Fibroblast of peridontal ligament (primary cell): ENCODE measurements at regions not wholly inside any gene's neighbourhood (a gene's known extent, or its start where the extent isn't known, plus 50 kb on each side); places are given as distances from the start of the nearest gene placed in this dataset.
A peak's percentile ranks its signal among the peaks of the same experiment; 100 is the strongest.
"Not testable (repeated sequence)": the region's sequence is repeated elsewhere in the genome, so short reads cannot be mapped to it uniquely, and the experiment has no call there.

Experiments
- DNase-seq: peaks from one replicate; pipeline ENCODE4 v3.0.0-alpha.2; 2010; ENCODE audit errors: extremely low read depth

DNA sequence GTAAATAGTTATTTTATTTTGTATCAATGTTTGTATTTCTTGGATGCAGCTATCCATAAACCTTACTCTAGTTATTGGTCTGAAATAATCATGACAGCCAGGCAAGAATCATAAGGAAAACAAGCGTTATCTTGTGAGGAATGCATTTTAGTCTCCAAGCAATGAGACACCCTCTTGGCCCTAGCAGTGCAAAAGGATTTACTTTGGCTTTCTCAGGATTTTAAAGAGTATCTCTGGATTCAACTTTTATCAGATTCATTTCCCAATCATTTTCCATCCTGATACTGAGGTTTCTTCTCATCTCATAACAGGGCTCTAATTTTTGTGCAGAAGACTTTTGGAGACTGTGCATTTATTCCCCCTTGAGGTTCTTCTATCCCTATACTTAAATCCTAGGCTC lies 480.8 kb downstream of the TMX3 start:
- no peak for DNase-seq

DNA sequence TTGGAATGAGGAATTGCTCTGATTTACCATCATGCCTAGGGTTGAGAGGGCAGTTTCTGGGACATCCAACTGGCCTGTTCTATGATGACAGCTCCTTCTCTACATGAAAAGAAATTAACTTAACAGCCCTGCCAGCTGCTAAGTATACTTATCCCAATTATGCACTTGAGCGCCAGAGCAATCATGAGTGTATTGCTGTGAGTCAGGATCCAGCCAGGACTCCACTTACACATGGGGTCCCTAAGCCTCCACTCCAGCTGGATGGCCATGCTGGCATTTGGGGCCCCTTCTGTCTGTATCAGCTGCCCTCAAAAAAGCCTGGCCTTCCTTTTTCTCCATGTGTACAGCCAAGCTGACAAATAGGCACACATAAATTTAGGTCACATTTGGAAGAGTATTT lies 481.9 kb downstream of the TMX3 start:
- no peak for DNase-seq

DNA sequence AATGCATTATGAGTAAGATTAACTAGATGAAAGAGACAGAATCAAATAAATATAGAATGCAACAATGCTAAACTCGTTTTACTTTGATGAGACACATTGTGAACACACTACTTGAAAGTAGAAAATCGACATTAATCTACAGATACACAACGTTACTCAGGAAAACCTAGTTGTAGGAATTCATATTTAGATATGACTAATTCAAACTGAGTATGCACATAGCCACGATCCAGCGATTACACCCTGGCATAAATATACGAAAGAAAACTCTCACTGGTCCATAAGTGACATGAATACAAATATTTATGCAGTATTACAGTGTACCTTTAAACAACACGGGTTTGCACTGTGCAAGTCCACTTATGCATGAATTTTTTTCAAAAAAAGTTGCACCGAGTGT lies 485.6 kb downstream of the TMX3 start:
- no peak for DNase-seq

DNA sequence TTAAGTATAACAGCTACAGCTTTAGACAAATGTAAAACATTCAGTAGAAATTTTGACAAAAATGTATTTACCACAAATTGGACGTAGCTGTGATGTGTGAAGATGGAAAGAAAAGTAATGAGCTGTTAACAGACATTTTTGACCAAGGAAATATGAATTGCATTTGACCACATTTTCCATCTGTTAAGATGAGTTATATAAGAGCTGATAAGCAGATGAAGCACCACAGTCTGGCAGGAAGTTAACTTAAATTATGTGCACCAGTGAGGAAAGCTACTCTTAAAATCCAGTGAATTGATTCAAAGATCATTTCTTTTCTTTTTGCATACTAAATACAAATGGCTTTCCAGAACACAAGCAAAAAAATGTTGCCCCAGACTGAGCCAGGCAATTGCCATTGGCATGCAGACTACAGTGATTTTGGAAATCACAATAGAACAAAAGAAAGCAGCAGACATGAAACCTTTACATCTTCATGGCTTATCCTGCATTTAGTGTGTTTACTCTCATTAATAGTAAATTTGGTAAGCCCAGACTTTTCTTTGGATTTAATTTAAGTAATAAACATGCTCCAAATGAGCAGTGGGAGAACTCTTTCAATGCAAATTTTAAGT lies 493.7 kb downstream of the TMX3 start:
- no peak for DNase-seq

DNA sequence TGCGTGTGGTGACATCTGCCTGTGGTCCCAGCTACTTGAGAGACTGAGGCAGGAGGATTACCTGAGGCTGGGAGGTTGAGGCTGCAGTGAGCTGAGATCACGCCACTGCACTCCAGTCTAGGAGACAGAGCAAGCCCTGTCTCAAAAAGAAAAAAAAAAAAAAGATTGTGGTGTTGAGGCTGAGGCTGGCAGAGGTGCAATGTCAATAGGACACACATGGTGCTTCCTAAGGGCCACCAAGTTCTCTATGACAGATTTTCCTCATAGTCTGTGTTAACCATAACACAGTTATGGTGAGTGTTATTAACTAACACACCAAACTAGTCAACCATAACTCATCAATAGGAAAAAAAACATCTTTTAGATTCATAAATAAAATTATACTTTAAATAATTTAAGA lies 494.4 kb downstream of the TMX3 start:
- DNase-seq = no peak

DNA sequence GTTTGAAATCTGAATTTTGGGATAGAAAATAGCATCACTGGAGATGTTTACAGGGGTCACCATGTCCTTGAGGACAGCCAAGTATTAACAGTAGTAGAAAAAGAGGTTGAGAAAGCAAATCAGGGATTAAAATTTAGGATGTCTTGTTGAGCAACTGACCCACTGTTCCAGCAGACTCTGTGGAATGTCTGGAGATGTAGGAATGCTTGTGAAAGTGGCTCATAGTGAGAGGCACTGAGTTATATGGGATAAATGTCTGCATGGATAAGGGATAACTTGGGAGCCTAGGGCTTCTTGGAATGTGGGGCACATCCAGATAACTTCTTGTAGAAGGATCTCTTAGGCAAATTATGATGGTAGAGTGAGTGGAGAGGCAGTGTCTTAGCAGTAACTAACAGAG lies 495.0 kb downstream of the TMX3 start:
- peak; percentile 21 for DNase-seq

DNA sequence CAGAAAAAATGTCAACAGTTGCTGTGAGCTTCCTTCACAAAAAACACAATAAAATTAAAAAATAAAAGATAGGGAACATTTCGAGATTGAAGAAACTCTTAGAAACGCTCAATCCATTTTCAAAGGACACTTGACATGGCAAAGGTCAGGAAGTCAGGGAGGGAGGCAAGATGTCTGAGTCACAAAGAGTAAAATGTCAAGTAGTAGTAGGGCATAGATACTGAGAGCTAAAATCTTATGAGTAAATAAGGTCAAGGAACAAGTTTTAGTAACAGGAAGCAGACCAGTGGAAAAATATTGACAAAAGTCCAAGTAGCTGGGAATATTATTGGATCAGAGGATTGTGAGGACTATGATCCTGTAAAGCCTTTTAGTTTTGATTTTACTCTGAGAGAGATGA lies 495.6 kb downstream of the TMX3 start:
- DNase-seq = no peak

DNA sequence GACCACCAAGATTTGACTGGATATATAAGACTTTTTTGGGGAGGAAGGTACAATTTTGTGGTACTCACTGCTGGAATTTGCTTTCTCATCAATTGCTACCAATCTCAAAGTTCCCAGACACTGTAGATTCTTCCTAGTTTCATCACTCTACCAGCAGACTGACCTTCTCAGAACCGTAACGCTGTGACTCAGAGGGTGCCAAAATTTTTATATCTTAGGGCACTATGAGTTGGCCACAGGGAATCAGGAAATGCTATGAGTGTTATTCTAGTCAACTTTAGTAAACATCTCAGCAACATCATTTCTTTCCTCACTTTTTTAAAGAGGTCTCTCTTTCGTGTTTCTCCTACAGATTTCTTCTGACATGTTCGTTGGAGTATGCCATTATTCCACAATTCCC lies 499.0 kb downstream of the TMX3 start:
- peak; percentile 43 for DNase-seq

DNA sequence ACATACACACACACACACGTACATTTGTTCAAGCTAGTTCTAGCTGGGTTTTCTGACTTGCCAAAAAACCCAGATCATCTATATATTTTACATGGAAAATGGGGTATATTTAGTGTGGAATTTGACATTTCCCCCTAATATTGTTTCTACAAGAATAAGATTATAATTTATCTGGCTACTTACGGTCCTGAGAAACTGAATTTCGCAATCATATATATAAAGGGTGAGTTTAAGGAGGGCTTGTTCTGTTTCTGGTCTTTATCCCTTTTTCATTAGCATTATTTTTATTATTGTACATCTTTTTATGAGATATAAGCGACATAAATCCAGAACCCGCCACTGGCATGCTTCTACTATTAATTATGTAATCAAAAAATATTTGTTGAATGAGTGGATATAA lies 528.9 kb downstream of the TMX3 start:
- DNase-seq = no peak

DNA sequence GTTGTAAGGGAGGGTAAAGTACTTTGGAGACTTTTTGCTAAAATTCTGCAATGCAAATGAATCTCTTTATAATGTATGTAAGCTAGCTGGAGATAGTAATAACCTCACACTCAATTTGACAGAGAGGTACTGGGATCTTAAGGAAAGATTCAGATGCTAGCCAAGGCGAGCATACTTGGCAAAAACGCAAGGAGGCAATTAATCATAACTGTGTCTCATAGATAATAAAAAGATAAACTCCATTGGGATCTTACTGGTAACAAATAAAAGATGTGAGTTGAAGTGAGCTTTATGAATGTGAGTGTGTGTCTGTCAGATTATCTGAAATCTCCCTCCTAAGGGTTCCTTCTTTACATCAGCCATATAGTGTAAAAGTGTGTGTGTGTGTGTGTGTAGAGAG lies 533.0 kb downstream of the TMX3 start:
- DNase-seq = no peak

DNA sequence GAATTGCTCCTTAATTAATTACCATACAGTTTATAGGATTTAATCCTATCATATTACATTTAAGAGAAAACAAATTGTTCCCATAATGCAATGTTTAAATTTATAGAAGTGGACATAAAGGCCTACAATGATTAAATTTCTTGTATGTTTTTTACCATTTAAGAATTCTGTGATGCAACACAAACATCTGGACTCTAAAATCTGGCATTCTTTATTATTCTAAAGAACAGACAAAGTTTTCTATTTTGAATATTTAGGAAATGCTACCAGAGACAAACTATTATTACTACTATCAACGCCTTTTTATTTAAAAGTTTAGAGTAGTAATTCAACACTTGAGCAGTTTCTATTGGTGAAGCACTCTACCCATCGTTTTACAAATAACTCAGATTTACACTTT lies 535.1 kb downstream of the TMX3 start:
- no peak for DNase-seq

DNA sequence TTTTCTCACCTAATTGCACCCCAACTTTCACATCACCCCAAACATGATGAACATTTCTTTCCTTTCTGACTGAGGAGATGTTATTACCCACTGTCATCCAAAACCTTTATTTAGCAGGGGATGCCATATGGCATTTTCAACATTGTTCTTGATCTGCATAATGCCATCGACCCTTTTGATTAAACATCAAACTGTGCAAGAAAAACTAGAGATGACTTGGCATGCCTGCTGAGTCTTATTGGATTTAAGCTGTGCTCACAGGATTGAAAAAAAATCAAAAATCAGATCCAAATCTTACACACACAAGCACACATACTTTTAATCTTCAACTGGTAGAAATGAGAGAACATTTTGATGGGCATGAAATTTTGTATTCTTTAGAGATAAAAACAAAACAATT lies 536.0 kb downstream of the TMX3 start:
- no peak for DNase-seq

DNA sequence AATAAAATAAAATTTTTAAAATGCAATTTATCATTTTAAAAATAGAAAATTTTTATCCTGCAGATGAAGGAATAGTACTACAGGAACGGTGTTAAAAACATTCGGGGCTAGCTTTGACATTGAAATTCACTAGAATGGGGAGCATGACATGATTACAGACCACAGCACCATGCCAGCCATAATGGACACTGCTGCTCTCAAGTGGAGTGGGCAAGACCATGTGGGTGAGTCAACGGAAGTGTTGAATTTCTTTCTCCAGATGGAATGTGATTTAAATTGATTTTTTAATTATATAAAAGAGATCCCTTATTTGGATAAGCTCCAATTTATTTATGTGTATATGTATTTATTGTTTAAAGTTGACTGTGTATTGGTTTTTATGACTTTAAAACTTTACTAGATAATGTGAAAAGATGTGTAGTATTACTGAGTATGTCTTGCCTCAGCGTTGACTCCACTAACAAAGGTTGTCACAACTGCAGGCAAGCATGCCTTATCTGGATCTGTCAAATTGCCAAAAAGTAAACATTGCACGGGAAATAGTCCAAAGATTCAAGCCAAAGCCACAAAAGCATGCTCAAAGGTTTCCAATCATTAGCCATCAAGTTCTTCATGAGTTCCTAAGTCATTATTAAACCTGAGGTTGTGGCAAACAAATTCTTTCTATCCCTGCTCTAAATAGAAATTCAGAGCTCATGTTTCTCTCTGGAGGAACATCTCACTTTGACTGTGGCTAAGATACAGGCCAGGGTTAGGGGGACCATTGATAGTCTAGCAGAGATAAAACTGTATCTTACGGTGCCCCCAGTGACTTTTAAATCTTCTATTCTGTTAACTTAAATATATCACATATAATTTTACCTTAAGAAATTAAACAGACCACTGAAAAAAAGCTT lies 536.9 kb downstream of the TMX3 start:
- DNase-seq = peak; percentile 97

DNA sequence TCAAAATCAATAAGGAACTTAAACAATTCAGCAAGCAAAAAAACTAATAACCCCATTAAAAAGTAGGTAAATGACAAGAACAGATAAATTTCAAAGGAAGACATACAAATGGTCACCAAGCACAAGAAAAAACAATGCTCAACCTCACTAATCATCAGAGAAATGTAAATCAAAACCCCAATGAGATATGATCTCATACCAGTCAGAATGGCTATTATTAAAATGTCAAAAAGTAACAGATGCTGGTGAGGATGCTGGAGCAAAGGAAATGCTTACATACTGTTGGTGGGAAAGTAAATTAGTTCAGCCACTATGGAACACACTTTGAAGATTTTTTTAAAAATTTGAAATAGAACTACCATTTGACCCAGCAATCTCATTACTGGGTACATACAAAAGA lies 538.0 kb downstream of the TMX3 start:
- no peak for DNase-seq

DNA sequence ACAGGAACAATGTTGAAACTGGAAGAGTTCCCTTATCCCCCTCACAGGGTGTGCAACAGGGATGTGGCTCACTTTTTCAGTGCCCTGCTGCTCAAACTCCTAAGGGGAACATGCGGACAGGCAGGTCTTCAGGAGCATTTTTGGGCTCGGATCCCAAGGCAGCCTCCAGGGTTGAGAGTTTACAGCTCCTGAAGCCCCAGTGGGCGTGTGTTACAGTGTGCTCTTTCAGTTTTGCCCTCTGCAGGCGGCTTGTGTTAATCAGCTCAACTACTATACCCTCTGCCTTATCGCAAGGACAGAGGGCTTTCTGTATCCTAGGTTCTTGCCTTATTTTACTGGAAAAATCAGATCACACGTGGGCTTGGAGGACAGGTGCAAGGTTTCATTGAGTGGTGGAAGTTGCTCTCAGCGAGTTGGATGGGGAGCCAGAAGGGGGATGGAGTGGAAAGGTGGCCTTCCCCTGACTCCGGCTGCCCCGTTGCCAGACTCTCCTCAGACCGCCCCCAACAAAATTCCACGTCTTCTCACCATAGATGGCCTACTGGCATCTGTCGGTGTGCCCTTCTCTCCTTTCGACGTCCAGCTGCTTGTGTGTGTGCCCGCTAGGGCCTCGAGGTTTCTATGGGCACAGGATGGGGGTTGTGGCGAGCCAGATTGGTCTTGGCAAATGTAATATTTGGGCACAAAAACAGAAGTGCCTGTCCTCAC lies 541.9 kb downstream of the TMX3 start:
- no peak for DNase-seq

DNA sequence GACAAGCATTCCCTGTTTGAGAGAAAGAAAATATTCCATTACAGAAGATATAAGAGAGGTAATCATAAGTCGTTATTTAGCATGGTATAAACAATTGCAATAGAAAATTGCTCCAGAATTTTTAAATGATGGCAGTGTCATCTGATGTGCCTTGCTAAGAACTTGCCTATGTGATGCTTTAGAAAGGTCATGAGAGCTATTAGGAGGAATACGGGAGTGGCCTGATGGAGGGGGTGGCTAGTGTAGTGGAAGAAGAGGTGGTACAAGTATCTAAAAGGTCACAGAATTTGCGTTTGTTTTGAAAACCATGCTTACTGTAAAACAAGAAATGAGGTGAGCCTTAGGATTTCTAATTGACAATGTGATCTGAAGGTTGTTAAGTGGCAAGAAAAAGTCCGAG lies 550.0 kb downstream of the TMX3 start:
- DNase-seq = no peak

DNA sequence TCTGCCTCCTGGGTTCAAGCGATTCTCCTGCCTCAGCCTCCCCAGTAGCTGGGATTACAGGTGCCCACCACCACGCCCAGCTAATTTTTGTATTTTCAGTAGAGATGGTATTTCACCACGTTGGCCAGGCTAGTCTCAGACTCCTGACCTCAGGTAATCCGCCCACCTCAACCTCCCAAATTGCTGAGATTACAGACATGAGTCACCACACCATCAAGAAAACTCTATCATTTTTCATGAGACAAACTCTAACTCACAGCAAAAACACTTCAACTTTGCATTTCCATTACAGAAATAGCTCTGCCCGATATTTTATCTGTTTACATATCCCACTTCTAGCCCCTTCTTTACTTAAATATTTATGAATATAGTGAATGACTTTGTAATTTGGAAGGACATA lies 561.1 kb downstream of the TMX3 start:
- not testable (repeated sequence) for DNase-seq

DNA sequence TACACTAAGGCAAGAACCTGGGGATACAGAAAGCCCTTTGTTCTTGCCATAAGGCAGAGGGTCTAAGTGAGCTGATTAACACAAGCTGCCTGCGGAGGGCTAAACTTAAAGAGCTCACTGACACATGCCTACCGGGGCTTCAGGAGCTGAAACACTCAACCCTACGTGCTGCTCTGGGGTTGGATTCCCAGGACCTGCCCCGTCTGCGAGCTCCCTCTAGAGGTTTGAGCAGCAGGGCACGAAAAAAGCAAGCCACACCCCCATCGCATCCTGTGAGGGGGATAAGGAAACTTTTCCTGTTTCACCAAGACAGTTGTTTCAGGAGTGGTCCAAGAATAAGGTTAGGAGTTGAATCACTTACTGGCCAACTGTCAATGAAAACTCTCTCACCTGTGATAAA lies 562.1 kb downstream of the TMX3 start:
- no peak for DNase-seq

DNA sequence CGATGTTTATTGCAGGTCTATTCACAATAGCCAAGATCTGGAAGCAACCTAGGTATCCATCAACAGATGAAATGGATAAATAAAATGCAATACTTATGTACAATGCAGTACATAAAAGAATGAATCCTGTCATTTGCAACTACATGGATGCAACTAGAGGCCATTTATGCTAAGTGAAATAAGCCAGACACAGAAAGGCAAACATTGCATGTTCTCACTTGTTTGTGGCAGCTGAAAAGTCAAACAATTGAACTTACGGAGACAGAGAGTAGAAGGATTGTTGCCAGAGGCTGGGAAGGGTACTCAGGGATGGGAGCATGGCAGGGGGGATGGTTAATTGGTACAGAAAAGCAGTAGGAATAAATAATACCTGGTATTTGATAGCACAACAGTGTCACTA lies 563.9 kb downstream of the TMX3 start:
- no peak for DNase-seq

DNA sequence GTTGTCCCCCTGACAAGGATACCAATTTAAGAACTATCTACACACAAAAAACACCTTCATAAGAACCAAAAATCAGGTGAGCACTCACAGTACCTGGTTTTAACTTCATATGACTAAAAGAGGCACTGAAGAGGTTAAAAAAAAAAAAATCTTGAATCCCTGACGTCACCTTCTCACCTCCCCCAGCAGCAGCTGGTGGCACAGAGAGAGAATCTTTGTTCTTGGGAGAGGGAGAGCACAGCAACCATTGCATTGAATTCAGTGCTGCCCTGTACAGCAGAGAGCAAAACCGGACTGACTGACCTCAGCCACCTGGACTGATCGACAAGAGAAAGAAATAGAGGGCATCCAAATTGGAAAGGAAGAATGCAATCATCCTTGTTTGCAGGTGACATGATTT lies 566.0 kb downstream of the TMX3 start:
- no peak for DNase-seq

DNA sequence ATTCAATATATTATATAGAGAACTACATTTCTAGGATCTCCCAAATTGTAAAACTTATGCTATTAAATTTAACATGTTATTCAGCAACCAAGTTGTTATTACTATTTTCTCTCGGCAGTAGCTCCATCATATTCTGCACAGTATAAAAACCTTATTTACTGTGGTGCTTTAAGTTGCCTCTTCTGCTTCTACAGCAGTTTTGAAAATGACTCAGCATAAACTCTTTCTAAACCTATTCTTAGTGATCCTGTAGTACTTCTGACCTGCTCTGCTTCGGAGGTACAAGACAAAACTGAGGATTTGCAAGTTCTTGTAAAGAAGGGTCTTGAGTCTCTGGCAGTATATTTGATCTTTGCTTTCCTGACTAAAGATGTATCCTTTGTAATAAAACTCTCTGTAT lies 567.2 kb downstream of the TMX3 start:
- peak; percentile 48 for DNase-seq

DNA sequence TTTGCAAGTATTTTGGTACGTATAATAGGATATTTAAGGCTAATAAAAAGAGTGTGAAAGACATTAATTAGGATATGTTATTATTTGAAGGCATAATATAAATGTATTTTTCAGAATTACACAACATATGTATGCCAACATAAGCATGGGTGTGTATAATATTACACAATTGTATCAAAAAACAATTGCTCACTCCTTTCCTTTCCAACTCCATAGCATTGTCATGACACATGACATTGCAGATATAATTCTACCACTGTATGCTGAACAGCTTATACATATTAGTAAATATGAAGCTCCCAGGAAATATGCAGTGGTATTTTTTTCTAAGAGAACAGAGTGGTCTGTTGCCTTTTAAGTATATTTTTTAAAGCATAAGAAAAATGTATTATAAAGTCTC lies 593.1 kb downstream of the TMX3 start:
- DNase-seq = peak; percentile 56

DNA sequence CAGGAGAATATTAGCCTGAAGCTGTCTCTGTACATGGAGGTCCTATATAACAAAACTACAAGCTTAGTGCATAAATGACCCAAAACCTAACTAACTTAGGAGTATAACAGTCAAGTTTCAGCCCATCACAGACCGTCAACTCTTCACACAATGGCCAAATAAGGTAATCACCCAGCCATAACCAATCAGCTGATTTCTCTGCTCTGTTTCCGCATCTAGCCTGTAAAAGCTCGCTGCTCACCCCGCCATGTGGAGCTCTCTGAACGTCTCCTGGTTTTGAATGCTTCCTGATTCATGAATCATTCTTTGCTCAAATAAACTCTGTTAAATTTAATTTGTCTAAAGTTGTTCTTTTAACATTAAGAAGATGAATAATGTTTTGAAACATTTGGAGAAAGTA lies 593.6 kb downstream of the TMX3 start:
- no peak for DNase-seq
